AG04450 (cell line): ENCODE measurements at regions not wholly inside any gene's neighbourhood (a gene's known extent, or its start where the extent isn't known, plus 50 kb on each side); places are given as distances from the start of the nearest gene placed in this dataset.

Source experiments
- CTCF ChIA-PET: fragments of 300-600, 350-600 bp; formaldehyde crosslinking; extraction: SDS; loops from one replicate; lab custom pipeline; 2022; ENCODE audit warnings: antibody characterized with exemption, inconsistent platforms; lab: Charles Lee
- POLR2A ChIA-PET: fragments of 350-600 bp; formaldehyde crosslinking; extraction: SDS; loops from one replicate; lab custom pipeline; 2021; ENCODE audit warnings: antibody characterized with exemption, inconsistent platforms; lab: Yijun Ruan, JAX
- DNase-seq: peaks from one replicate; pipeline ENCODE4 v3.0.0-alpha.2; 2011; ENCODE audit warnings: low read depth, low spot score
- H3K27ac ChIP-seq: one replicate; pipeline ENCODE4 v1.5.1; 2012; ENCODE audit warnings: low read depth, low read length, control low read depth
- H3K27me3 ChIP-seq: one replicate; pipeline ENCODE4 v1.6.0; 2012; ENCODE audit warnings: low read length; ENCODE audit not compliant: control insufficient read depth, insufficient read depth
- H3K4me3 ChIP-seq: 2 replicates; pipeline ENCODE4 v1.5.1; 2011; ENCODE audit warnings: mild to moderate bottlenecking, low read depth, low read length, control low read depth
- H3K9me3 ChIP-seq: 2 replicates; pipeline ENCODE4 v1.5.1; 2012; ENCODE audit warnings: low read length; ENCODE audit not compliant: control insufficient read depth, insufficient read depth
- CTCF ChIP-seq: IDR thresholded peaks from 2 replicates; pipeline ENCODE4 v1.5.1; 2011; ENCODE audit warnings: low read depth, low read length, control low read depth, inconsistent platforms

GRCh38 chr6:137424251-137424650 lies 69.9 kb downstream of the OLIG3 start:
- TF ChIP-seq CTCF = no peak
- POLR2A ChIA-PET = no interaction called here
- CTCF ChIA-PET = interaction anchor here (1.0 to 1.6 kb wide), 2 partner anchors 9 to 330 kb away, joined by 3 to 6 read pairs; no protein-coding TSS in a partner anchor

DNA sequence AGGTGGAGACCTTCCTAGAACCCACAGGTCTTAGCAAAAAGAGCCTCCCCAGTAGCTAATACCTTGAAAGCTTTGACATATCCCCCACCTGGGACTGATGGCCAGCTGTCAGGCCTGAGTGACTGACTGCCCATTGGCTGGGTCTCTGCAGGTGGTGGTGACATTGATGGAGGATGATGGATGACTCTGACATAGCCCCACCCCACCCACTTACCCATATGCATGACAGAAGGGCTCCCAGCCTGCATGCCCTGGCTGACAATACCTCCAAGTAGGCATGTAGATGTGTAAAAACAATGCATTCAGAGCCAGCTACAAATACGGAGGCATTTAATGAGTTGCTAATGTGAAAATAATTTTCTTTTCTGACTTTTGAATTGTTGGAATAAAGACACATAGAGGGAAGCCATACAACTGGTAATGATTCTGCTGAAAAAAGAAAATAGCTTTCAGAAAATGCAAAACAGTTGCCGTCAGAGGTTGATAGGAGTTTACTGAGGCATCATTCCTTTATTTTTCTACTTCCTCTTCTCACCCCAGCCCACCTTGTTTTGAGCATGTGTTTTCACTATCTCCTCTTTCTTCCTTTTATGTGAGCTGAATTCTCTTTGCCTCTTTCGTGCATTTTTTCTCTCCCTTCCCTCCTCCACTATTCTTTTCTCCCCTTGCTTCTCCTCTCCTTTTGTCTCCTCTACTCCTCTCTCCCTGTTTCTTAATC lies 70.6 kb downstream of the OLIG3 start:
- ChIA-PET CTCF (interaction anchor here (1.0 to 1.6 kb wide), 2 partner anchors 8 to 330 kb away, joined by 3 to 6 read pairs; no protein-coding TSS in a partner anchor), POLR2A (no interaction called here)
- no peak for TF ChIP-seq CTCF
- Histone ChIP-seq H3K4me3 (no peak overlapping the region), H3K9me3 (no peaks in the 10 kb centered on the region), H3K27ac (no peak overlapping the region), H3K27me3 (peaks cover 2% of the 10 kb centered on the region)
- DNase-seq = no peak

More at GRCh38 chr6:137424251-137424650, 69.9 kb downstream of the OLIG3 start:
- DNase-seq = no peak
- Histone ChIP-seq H3K9me3 (no peaks in the 10 kb centered on the region), H3K4me3 (no peak overlapping the region), H3K27me3 (no peaks in the 10 kb centered on the region), H3K27ac (no peak overlapping the region)

DNA sequence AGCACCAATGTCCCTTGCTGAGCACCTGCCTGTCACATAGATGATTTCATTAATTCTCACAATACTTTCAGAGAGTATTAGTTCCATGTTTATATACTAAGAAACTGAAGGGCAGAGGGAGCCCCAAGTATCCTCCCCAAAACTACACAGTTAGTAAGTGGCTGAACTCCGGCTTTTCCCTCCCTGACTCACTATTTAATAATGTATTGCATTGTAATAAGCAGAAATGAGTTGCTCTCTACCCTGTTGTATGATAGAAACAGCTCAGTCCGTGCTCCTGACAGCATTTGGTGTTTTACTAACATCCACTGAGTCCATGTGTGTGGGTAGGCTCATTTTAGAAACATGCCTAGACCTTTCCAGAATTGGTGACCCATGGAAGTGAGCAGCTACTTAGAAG lies 76.8 kb downstream of the OLIG3 start:
- CTCF ChIA-PET = interaction anchor here (0.7 to 2.9 kb wide), 3 partner anchors 42 to 323 kb away, joined by 4 to 18 read pairs (median 14); no protein-coding TSS in a partner anchor
- Histone ChIP-seq H3K27me3 (peaks cover 12% of the 10 kb centered on the region), H3K27ac (no peak overlapping the region), H3K9me3 (no peaks in the 10 kb centered on the region), H3K4me3 (no peak overlapping the region)
- no peak for DNase-seq
- no peak for TF ChIP-seq CTCF
- POLR2A ChIA-PET = no interaction called here

GRCh38 chr6:137416376-137417109 lies 77.7 kb downstream of the OLIG3 start:
- H3K9me3 ChIP-seq = no peaks in the 10 kb centered on the region
- no peak for DNase-seq
- ChIA-PET CTCF (interaction anchor here (0.7 to 2.9 kb wide), 4 partner anchors 43 to 322 kb away, joined by 3 to 18 read pairs (median 9); no protein-coding TSS in a partner anchor), POLR2A (no interaction called here)
- H3K27ac ChIP-seq = no peak overlapping the region
- H3K4me3 ChIP-seq = no peak overlapping the region
- TF ChIP-seq CTCF = no peak
- H3K27me3 ChIP-seq = peaks cover 12% of the 10 kb centered on the region

GRCh38 chr6:137415834-137416190 lies 78.4 kb downstream of the OLIG3 start:
- Histone ChIP-seq H3K27ac (no peak overlapping the region), H3K9me3 (no peaks in the 10 kb centered on the region), H3K27me3 (peaks cover 12% of the 10 kb centered on the region), H3K4me3 (no peak overlapping the region)
- no peak for TF ChIP-seq CTCF
- ChIA-PET CTCF (interaction anchor here (0.6 to 2.9 kb wide), 15 partner anchors 8 to 321 kb away, joined by 3 to 18 read pairs (median 5); no protein-coding TSS in a partner anchor), POLR2A (no interaction called here)
- DNase-seq = no peak
